GM12875 (cell line): ENCODE measurements at regions not wholly inside any gene's neighbourhood (a gene's known extent, or its start where the extent isn't known, plus 50 kb on each side); places are given as distances from the start of the nearest gene placed in this dataset.
"Not testable (repeated sequence)": the region's sequence is repeated elsewhere in the genome, so short reads cannot be mapped to it uniquely, and the experiment has no call there.

Source experiments
- H3K4me3 ChIP-seq: one replicate; pipeline ENCODE4 v1.5.1; 2011; ENCODE audit warnings: low read depth, low read length, control low read depth
- CTCF ChIP-seq: IDR thresholded peaks from 2 replicates; pipeline ENCODE4 v1.5.1; 2011; ENCODE audit warnings: low read depth, mild to moderate bottlenecking, control low read depth, inconsistent platforms, low read length, moderate library complexity, borderline replicate concordance; ENCODE audit not compliant: insufficient read depth

DNA sequence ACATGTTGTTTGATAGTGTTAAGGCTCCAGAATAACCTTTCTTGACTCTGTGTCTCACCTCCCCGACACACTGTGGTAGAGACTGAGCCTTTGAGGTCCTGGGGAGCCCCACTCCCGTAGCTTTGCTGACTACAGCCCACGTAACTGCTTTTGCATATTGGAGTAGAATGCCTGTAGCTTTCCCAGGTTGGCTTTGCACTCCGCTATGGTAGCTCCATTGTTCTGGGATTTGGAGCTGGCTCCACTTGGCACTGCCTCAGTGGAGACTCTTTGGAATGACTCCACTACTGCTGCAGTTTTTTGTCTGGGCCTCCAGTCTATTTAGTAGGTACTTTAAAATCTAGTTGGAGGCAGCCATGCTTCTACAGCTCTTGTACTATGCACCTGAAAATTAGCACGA lies 56.2 kb upstream of the ANXA1 start:
- TF ChIP-seq CTCF, result no peak
- H3K4me3 ChIP-seq, result no peak overlapping the region

- TF ChIP-seq CTCF, result no peak
- no peak overlapping the region for H3K4me3 ChIP-seq
Measured at GRCh38 chr9:73093740-73094379, 57.8 kb upstream of the ANXA1 start.

- H3K4me3 ChIP-seq, result no peak overlapping the region
- TF ChIP-seq CTCF, result no peak
Measured at GRCh38 chr9:73093016-73093739, 58.5 kb upstream of the ANXA1 start.

DNA sequence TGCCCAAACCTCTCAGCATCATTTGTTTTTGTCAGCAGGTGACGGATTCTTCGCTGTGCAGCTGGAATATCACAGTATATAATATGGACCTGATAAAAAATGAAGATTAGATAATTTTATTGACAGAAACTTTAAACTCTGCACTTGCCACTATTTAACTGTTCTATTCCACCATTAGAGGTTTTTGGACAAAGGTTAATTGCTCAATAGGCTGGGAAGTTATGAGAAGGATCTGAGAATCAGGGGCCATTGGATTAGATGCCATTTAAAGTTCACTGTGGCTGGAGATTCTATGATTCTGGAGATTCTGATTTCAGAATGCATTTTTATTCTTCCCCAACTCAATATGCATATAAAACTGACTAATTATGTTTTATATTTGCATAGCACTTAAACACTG lies 59.8 kb upstream of the ANXA1 start:
- no peak overlapping the region for H3K4me3 ChIP-seq
- no peak for TF ChIP-seq CTCF

DNA sequence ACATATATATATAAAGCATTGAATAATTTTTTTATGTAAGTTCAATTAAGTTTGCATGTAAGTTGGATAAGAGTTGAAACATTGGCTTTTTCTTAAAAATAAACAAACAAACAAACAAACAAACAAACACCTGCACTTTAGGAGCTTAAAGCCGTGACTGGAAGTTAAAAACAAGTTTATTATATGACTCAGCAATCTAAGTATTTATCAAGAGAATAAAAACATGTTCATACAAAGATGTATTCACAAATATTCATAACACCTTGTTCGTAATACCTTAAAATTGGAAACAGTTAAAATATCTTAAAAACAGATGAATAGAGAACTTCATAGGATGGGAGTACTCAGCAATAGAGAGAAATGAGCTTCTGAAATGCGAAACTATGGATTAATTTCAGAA lies 61.5 kb upstream of the ANXA1 start:
- no peak overlapping the region for H3K4me3 ChIP-seq
- TF ChIP-seq CTCF, result no peak

GRCh38 chr9:73089304-73089985 lies 62.2 kb upstream of the ANXA1 start:
- no peak overlapping the region for H3K4me3 ChIP-seq
- no peak for TF ChIP-seq CTCF

DNA sequence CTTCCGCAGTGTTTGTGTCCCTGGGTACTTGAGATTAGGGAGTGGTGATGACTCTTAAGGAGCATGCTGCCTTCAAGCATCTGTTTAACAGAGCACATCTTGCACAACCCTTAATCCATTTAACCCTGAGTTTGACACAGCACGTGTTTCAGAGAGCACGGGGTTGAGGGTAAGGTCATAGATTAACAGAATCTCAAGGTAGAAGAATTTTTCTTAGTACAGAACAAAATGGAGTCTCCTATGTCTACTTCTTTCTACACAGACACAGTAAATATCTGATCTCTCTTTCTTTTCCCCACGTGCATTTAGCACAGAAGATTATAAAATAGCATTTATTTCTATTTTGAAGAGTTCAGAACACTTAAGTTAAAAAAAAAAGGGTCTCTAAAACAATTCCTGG lies 63.8 kb upstream of the ANXA1 start:
- not testable (repeated sequence) for H3K4me3 ChIP-seq
